GM21360 (cell line): ENCODE measurements at regions not wholly inside any gene's neighbourhood (a gene's known extent, or its start where the extent isn't known, plus 50 kb on each side); places are given as distances from the start of the nearest gene placed in this dataset.

Experiments
- ATAC-seq: cut with Tn5 transposase; IDR thresholded peaks from one replicate; pipeline ENCODE4 v1.9.1; 2021; ENCODE audit warnings: mild to moderate bottlenecking, moderate library complexity; ENCODE audit not compliant: unreplicated experiment

DNA sequence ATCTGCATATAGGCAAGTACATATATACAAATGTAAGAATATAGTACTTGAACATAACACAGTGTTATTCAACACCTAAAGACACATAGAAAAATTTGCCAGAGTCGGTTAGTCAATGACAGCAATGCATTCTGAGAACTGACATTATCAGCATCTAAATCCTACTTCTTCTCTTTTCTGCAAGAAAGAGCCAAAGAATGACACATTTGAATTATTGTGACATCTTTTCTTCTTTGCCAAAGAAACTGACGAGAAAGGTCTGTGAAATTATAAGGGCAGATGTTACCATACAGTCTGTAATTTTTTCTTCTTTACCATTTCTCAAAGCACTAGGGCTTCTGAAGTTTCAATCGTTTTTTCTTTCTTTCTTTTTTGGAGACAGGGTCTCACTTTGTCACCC, 350.9 kb upstream of the NBEA start:
- ATAC-seq = no peak

GRCh38 chr13:34591900-34592529, 350.1 kb upstream of the NBEA start:
- no peak for ATAC-seq

GRCh38 chr13:34593658-34594057, 348.4 kb upstream of the NBEA start:
- ATAC-seq = no peak

DNA sequence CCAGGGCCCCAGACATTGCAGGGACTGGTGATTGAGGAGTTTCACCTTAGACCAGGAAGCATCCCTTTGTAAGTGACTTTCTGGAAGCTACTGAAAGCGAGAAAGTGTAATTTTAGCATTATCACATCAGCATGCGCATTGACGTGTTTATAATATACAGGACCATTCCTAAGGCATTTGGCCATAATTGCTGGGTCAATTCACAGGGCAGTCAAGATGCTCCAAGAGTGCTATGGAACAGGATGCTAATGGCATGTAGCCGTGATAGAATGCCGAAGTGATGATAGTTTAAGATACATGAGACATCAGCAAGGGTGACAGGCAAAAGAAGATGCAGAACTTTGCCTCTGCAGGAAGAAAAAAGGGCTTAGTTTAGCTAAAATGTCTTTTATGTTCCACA, 347.6 kb upstream of the NBEA start:
- no peak for ATAC-seq

- ATAC-seq = no peak
Measured at GRCh38 chr13:34608331-34608730, 333.7 kb upstream of the NBEA start.

- ATAC-seq = no peak
Measured at GRCh38 chr13:34611671-34612070, 330.4 kb upstream of the NBEA start.

GRCh38 chr13:34617473-34618083, 324.5 kb upstream of the NBEA start:
- no peak for ATAC-seq

DNA sequence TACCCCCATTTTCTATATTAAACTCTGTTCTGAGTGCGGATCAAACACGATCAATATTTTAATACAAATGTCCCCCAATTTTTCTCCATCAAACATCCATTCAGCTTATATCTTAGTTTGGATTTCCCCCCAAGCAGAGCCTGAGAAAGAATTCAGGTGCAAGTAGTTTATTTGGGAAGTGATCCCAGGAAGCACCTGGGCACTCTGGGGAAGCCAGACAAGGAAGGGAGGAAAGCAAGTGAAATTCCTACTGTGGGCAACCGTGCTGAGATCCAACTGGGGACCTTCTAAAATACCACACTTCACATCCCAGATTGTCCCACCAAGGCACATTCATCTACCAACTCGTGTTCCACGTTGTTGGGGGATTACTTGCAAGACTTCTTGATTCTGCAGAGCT, 323.4 kb upstream of the NBEA start:
- no peak for ATAC-seq

DNA sequence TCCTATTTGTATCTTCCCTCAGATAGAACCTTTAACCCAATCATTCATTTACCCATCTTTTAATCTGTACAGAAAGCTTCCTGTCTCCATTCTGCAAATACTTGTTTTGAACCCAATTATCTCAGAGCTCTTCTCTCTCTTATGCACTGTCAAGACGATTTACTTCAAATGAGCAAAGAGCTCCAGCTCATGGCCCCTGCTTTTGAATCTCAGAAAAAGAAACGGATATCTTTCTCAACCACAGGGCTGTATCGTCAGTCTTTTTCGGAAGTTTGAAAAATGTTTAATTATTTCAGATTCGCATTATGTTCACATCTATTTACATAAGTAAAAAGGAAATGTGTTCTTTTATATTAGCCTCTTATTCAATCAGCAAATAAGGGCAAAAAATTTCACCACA, 322.7 kb upstream of the NBEA start:
- ATAC-seq = no peak

- no peak for ATAC-seq
Measured at GRCh38 chr13:34620074-34620850, 321.8 kb upstream of the NBEA start.

DNA sequence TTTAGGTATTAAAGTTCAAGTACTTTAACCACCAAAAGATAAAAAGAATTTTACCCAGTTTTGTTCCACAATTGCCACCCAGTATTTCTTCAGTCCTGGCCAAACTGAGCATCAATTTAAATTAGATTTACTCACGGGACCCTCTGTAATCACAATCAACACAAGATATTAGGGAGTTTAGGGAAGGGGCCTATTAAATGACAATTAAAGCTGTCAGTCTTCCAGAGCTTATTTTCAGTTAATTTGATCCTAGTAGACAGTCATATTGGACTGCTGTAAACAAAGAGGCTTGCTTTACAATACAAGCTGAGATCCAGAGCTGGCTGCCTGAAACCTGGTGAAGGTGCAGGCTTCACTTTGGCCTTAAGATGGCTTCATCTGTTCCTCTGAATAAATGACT, 321.2 kb upstream of the NBEA start:
- no peak for ATAC-seq

DNA sequence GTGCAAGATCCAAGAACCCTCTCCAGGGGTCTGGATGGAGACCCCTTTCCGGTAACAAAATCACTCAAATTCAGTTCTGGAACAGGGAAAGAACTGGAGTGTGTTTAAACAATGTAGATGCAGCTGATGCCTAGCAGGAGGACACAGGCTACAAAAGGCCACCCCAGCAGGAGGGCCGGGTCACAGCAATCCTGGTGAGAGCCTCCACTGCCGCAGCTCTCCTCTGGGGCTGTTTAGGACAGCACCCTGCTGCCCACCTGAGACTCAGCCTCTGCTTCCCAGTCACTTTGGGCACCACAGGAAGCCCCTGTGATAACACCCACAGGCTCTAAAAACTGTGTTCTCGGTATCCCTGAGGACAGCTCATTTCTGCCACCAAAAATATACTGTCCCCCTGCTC, 318.7 kb upstream of the NBEA start:
- no peak for ATAC-seq

DNA sequence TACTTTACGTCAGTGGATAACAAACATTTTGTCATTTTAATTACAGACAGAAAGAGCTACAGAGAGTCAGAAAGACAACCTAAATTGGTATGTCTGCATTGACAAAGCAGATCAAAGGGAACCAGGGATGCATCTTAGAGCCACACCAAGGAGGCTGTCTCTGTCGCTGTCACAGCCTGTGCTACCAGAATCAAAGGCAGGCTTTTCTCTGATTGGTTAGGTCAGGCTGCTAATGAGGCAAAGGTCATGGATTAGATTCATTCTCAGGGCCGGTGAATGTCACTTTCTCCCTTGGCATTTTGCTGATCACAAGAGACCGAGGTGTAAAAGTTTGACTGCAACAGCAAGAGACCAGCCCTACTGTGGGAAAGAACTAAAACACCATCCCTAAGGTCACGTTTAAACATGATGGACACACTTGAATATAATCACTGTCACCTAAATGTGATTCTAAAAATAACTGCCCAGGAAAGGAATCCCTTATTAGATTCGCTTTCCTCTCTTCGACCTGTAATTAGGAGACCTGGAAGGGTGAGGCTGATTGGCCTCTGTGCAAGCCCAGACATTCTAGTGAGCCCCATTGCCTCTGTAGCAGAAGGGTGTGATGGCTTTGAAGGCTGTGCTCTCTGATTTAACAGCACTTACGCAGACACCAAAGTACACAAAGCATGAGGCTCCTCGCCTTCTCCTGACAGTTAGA, 314.4 kb upstream of the NBEA start:
- no peak for ATAC-seq

GRCh38 chr13:34628209-34628682, 313.8 kb upstream of the NBEA start:
- no peak for ATAC-seq

- ATAC-seq = no peak
Measured at GRCh38 chr13:34634448-34634847, 307.6 kb upstream of the NBEA start.

- ATAC-seq = no peak
Measured at GRCh38 chr13:34637138-34637537, 304.9 kb upstream of the NBEA start.

GRCh38 chr13:34637636-34638035, 304.4 kb upstream of the NBEA start:
- no peak for ATAC-seq

GRCh38 chr13:34638897-34639296, 303.2 kb upstream of the NBEA start:
- ATAC-seq = no peak

DNA sequence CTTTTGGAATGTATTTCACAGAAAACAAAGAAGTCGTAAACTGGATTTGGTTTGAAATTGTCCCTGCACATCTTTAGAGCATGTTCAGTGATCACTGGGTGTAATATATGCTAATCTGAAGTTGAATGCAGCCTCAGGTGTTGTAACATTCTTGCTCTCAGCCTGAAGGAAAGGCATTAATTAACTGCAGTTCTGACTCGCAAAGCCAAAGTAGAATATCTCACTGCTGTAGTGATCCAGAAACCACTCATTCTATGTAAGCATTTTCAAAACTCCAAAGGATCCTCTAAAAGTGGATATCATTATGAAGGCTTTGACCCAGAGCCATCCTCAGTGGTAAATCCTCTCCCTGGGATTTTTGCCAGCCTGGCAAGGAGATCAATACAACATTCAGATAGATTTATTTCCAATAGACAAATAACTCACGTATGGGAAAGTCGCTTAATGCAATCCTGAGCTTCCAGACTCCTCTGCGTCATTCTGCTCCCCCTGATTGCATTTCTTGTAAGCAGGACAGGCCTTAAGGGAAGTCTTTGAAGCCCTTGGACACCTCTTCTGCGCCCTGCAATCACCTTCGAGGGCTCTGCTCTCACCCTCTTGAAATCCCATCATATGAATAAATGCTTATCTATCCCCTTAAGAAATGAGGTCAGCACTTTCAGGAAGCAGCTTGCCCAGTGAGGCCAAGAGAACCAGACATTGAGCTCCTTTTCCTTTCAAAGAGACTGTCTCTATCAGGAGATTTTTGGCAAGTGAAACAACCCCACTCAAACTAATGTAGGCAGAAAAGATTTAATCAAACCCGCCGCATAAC, 301.7 kb upstream of the NBEA start:
- ATAC-seq = no peak

GRCh38 chr13:34640993-34641330, 301.1 kb upstream of the NBEA start:
- ATAC-seq = no peak
